ENCODE measurements at regions not wholly inside any gene's neighbourhood (a gene's known extent, or its start where the extent isn't known, plus 50 kb on each side); places are given as distances from the start of the nearest gene placed in this dataset.
A peak's percentile ranks its signal among the peaks of the same experiment; 100 is the strongest.

DNA sequence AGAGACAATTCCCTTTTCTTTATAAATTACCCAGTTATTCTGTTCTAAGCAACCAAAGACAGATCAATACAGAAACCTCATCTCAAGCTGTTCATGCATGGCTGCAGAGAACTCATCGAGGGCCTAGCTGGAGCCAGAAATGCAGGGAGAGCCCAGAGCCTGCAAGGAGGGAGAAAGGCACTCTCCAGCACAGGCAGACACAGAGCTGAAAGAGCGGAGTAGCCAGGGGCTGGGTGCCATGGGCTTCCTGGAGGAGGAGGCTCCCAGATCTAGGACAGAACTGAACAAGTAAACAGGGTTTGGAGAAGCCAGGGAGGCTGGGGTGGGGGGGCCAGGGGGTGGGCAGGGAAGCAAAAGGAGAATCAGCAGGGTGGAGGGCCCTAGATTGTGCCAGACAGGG is 144.2 kb upstream of the ZNF507 start:
- DNase-seq (ENCODE audit: low read depth in 3 of 3), result no peak

DNA sequence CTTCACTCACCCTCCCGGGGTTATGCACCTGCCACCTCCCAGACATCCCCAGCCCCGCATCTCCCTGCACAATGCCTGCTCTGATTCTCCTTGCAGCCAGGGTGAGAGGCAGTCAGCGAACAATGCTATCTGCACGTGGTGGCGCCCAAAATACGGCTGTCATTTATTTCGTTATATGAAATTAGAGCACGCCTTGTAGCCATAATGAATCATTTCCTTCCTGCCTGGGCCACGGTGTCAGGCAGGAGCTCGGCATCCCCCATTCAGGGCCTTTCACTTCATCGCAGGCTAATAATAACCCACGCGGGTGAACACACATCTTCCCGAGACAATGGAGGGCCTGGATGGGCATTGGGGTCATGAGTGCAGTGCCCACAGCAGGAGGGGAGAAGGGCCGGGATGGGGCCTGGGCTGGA is 143.8 kb upstream of the ZNF507 start:
- peak in 1 of 3 experiments; percentile 3 for DNase-seq (ENCODE audit: low read depth in 3 of 3)

DNA sequence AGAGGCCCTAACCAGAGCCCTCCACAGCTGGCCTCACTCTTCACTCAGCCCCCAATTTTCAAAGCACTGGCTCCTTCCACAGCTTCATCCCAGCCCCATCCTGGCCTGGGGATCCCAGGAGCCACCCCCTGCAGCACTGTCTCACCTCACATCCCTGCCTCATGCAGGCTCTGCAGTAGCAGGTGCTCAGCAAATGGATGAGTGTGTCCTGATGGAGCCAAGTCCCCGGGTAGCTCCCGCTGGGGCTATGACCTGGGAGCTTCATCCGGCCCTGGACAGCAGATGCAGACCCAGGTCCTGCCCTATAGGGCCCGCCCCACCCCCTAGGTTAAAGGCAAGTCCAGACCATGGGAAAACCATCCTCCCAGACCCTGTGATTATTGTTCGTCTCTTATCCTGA is 143.2 kb upstream of the ZNF507 start:
- no peak for DNase-seq (ENCODE audit: low read depth in 3 of 3)

DNA sequence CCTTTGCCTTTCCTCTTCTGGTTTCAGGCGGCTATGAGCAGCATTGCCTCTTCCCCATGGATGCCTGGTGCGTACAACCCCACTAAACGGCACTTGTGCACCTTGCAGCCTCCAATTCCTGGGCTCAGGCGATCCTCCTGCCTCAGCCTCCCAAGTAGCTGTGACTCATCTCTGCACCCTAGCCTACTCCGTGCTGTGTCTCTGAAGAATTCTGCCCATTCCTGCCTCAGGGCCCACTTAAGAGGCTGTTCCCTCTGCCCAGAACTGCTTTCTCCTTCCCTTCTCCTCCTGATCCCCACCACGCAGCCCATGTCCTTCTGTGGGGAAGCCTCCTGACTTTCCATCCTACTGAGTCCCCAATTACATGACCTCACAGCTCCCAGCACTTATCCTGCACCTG is 142.2 kb upstream of the ZNF507 start:
- DNase-seq (ENCODE audit: low read depth in 3 of 3), result no peak

DNA sequence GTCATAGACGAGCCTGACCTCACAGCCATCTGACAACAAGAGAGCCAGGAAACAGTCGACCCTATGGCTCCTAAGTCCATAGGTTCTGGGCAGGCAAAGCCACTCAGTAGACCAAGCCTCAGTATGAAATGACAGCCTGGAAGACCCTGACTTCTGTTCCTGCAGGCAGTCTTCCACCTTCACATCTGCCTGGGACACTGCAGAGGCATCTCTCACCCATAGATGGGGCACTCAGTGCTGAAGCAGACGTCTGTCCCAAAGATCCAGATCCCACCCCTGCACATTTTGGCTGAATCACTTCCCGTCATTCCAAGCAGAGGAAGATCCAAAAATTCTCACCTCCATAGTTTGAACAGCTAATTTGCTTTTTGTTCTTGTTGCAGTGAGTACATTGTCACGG is 139.3 kb upstream of the ZNF507 start:
- DNase-seq (ENCODE audit: low read depth in 3 of 3), result no peak

DNA sequence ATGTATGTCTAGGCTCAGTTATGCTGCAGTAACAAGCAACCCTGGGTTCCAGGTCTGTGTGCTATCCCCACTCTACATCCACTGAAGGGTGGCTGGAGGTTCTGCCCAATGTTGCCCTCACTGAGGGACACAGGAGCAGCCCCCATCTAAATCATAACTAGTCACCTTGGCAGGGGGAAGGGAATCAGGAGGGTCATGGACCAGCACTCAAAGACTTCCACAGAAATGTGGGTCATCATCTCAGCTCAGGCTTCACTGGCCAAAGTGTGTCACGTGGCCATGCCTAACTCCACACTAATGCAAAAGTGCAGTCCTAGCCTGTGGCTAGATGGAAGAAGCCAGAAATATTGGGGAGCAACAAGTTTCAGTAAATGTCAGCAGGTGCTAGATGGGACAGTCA is 137.3 kb upstream of the ZNF507 start:
- no peak for DNase-seq (ENCODE audit: low read depth in 3 of 3)

DNA sequence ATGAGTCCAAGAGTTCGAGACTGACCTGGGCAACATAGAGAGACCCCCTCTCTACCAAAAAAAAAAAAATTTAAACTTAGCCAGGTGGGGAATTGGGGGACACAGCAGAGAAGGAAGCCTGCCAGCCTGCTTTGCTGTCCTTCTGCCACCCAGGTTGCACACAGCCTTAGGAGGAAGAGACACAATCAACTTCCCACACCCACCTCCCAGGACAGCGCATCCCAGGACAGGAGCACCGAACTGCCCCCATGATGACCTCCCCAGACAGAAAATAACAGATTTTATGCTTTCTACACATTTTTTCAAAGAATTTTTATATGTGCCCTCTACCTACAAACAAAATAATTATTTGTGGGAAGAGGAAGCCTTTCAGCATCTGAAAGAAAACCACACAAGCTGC is 126.0 kb upstream of the ZNF507 start:
- DNase-seq (ENCODE audit: low read depth in 3 of 3), result no peak

DNA sequence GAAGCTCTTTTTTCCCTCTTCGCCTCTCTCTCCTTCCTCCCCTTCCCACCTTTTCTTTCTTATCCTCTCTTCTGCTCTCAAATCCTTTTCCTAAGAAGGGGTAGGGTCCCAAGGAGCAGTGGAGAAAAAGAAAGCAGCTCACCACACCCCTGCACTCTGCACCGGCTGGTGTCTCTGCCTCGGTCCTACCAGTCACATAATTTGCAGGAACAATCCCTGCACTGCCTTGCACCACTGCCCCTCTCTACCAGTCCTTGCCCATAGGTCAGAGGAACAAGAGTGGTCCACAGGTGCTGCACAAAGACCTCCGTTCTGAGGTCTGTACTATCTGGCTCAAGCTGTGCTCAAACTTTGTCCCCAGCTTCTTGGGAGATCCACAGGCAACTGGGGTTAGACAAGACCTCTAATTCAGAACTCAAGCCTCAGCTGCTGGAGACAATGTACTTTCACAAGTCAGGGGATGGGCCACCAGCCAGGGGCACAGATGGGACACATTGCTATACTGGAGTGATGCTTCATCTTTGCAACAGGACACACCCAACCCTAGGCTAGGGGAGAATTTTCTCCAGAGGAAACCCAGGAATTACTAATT is 125.4 kb upstream of the ZNF507 start:
- no peak for DNase-seq (ENCODE audit: low read depth in 3 of 3)

DNA sequence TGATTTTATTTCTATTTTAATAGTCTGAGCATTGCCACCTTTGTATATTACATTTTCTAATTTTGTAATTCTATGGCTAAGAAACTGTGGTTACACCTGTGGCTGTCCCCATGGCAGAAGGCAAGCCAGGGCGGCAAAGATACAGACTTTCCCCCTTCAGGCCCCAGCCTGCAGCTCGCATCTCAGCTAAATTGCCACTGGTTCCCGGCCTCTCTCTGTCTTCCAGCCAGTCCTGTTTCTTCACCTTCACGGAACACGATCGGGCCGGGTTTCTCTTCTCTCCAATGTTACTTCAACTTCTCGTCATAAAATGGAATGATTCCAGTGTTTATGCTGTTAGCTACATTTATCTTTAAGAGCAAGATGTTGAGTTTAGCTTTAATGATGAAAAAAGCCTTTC is 124.5 kb upstream of the ZNF507 start:
- no peak for DNase-seq (ENCODE audit: low read depth in 3 of 3)

DNA sequence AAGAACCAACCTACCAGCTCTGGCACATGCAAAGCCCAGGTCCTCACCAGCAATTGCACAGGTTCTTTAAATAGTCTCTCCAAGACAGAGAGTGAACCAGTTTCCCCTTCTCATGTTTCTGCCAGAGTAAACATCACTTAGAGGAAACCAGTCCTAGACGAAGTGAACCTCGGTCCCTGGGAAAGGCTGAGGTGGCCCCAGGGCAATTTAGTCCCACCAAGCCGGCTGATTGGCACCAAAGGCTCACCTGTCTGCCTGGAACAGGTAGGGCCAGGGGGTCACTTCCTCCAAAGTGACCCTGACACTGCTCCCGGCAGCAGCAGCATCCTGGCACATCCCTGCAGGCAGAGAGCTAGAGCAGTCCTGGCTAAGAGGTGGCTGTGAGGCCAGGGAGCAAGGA is 122.9 kb upstream of the ZNF507 start:
- no peak for DNase-seq (ENCODE audit: low read depth in 3 of 3)

DNA sequence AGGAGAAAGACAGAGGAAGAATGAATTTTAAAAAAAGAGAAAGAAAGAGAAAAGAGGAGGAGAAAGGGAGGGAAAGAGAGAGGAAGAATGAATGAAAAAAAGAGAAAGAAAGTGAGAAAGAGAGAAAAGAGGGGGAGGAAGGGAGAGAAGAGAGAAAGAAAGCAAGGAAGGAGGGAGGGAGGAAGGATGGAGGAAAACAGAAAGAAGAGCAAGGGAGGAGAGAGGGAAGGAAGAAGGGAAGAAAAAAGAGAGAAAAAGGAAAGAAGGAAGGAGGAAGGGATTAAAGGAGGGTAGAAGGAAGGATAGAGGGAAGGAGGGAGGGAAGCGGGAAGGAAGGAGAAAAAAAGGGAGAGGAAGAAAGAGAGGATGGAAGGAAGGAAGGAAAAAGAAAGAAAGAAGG is 122.3 kb upstream of the ZNF507 start:
- DNase-seq (ENCODE audit: low read depth in 3 of 3), result no peak

DNA sequence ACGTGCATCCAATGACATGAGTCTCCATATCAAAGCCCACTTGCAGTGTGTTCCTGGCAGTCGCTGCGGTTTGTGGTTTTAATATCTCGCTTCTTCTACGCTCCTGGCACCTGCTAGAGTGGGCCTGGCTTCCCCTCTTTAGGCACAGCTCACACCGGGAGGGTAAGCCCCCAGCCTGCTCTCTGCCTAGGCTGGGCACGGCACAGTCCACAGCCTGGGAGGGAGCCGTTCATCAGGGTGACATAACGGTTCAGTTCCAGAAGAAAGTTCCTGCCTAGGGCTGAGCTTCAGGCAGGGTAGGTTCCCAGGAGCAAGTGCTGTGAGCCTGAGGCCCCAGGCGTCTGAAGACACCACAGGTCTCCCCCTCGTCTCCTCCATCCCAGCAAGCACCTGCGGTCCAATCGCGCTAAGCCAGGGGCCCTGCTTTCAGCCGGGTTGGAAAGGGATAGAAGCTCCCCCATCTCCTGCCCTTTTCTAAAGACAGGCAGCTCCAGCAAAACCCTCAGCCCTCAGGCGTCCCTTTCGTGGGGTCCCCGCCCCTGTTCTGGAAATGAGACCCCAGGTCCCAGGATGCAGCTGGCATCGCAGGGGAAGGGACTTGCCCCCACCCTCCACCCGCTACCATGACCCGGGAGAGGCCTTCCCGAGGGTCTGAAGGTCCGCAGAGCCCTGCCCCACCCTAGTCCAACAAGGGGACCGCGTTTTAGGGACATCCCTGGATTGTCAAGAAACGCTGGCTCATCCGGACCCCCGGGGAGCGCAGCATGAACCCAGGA is 121.6 kb upstream of the ZNF507 start:
- DNase-seq (ENCODE audit: low read depth in 3 of 3), result no peak

DNA sequence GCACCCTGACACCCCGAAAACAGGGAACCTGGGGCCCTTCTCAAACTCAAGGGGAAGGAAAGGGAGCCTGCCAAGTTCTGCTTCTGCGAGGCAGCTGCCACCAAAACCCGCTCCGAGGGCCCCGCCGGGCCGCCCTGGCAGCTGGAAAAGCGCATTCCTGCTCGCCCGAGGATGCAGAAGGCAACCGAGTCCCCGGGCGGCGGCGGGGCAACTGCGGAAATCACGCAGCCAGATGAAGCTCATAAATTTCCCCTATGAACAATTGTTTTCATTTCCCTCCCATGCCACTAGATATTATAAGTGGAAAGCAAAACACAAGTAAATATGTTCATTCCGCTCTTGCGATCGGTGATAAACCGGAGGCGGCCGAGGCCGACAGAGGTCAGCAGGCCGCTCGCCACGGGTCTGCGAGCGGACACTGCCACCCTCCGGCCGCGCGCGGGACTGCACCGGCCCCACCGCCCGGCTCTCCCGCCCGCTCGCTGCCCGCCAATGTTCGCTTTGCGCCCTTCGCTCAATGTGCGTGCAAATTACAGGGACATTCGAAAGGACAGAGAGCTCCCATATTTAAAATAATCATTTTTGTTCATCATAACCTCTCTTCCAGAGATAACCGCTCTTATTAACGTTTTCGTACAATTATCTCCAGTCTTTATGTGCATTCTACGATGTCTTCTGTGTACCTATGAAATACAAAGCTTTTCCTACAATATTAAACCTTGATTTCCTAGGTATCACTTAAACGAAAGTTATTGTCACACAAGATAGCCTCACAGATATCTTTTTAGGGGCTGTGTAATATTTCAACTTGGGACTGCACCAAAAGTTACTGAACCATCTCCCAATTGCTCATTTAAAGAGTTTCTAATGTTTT is 120.8 kb upstream of the ZNF507 start:
- DNase-seq (ENCODE audit: low read depth in 3 of 3), result peak in 2 of 3 experiments; percentile 39 to 54

DNA sequence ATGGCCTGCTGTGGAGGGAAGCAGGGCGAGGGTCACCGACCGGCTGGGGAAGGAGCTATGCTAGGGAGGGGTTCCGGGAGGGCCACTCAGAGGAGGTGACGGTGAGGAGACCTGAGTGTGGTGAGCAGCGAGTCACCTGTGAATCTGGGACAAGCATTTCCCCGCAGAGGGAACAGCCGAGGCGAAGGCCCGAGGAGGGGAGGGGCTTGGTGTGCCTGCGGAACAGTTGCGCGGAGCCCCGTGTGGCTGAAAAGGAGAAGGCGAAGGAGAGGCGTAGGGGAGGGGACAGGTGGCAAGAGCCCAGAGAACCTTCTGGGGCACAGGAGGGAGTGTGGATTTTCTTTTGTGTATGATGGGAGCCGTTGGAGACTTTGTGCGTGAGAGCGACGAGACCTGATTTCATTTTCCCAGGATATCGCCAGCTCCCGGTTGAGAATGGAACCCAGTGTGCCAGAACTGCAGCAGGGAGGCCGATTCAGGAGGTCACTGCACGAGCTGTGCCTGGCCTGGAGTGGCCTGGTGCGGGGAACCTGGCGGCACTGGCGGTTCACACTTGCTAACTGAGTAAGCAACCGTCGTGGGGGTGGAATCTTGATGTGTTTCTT is 117.7 kb upstream of the ZNF507 start:
- DNase-seq (ENCODE audit: low read depth in 3 of 3), result no peak

DNA sequence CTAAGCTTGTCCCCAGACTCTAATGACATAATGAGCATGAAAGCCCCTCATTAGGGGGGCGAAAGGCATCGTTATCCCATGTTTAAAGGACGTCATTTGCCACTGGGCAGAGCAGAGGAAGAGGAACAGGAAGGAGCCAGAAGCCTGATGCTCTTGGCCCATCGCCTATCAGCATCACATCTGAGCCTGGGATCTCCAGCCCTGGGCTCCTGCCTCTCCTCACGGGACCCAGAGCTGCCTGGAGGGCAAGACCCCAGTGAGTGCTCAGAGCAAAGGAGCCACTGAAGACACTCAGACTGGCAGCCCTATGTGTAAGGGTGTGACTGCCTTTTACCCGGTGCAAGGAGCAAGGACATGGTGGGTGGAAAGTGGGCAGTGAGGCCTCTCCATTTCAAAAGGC is 115.0 kb upstream of the ZNF507 start:
- DNase-seq (ENCODE audit: low read depth in 3 of 3), result no peak

DNA sequence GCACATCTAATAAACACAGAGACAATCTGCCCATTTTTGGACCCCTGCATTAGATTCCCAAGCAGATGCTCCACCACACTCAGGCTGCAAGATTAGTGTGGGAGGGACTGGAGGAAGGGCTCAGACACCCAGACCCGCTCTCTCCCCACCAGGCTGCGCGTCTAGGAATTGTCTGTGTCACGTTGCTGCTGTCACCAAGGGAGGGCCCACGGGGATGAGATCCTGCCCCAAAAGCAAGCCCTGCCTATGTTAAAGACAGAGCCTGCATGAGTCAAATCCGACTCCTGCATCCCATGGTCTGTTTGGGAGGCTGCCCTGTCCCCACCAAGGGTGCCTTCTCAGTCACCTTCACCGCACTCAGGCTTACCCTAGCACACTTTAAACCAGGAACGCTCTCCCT is 114.4 kb upstream of the ZNF507 start:
- DNase-seq (ENCODE audit: low read depth in 3 of 3), result no peak

DNA sequence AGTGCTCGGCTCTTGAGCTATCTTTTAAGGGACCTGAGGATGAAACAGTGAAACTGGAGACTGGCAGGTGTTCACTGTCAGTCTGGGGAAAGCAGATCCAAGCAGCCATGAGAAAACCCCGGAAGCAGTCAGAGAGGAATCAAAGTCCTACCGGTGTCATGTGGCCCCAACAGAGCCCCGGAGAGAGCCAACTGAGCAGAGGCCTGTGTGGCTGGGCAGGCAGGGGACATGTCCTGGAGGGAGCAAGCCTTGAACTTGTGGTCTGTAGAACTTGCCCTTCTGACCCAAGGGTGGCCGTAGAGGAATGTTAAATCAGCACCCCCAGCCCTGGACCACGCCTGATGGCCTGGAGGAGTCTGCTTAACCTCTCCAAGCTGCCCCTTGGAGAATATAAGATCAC is 113.7 kb upstream of the ZNF507 start:
- DNase-seq (ENCODE audit: low read depth in 3 of 3), result no peak

DNA sequence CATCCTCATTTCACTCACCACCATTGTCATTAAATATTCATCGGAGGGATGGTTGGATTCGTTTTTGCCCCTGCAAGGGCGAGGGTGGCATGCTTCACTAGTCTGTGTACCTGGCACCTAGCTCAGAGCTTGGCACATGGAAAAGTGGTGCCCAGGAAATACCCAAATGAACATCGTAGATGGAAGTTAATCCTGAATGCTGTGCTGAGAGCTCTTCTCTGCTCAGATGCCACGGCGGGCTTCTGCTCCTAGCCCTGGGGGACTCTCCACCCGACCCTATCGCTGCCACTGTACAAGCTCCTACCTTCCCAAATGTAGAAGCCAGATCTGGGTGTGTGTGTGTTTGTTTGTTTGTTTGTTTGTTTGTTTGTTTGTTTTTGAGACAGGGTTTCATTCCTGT is 113.0 kb upstream of the ZNF507 start:
- no peak for DNase-seq (ENCODE audit: low read depth in 3 of 3)

DNA sequence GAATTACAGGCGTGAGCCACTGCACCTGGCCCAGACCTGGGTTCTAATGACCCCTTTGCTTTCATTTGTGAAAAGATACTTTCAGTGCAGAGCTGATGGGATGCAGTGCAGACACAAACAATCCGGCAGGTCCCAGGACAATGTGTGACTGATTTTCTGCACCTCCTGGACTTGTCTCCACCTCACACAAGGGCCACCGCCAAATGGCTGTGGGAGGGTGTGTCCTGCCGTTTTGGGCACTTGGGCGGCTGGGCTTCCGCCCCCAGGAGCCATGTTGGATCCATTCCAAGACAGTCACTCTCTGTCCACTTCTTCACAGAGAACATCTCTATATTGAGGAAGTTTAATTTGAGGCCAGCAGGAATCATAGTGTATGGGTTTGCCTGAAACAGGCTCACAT is 112.3 kb upstream of the ZNF507 start:
- DNase-seq (ENCODE audit: low read depth in 3 of 3), result no peak

DNA sequence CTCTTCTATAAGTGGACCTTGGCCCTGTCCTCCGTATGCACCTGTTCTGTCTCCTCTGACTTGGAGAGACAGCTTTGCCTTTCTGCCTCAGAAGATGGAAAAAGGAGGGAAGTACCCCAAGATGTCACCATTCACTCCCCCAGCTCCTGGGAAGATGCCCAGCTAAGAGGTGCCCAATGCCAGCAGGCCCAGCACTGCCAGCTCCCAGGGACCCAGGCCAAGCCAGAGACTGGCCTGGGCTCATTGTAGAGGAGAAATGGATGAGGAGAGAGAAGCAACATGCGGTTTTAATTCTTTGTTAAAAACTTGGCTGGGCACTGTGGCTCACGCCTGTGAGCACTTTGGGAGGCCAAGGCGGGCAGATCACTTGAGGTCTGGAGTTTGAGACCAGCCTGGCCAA is 111.5 kb upstream of the ZNF507 start:
- DNase-seq (ENCODE audit: low read depth in 3 of 3), result no peak

DNA sequence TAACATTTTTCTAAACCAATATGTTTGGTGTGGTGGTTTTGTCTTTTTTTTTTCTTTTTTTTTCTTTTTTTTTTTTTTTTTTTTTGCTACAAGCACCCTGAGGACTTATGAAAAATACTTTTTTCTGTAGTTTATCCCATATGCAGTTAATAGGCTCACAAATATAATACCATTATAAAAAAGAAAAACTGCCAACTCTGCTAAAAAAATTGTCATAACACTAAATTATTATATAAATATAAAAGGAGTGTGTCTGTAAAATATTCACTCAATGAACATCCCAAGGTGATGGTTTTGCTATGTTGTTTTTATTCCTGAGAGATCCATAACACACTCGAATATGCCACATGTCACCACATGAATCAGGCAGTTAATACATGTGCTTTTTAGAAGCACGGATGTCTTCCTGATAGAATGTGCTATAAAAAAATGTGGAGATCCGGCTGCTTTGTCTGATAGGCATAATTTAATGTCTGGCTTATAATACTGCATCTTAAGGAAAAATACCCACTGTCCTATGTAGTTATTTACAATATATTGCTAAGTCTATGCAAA is 110.7 kb upstream of the ZNF507 start:
- no peak for DNase-seq (ENCODE audit: low read depth in 3 of 3)

DNA sequence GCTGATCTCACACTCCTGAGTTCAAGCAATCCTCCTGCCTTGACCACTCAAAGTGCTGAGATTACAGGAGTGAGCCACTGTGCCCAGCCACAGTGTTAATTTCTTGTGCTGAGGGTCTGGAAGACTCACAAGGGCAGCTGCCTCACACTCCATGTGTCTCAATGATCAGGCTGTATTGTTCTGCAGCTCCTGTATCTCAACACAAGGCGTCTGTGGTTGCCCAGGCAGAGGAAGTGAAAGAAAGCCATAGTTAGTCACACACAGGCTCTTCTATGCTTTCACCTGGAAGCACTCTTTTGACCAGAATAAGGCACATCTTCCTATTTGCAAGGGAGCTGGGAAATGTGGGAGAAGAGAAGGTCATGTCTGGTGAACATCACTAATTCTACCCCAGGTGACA is 107.3 kb upstream of the ZNF507 start:
- DNase-seq (ENCODE audit: low read depth in 3 of 3), result no peak
